ENCODE measurements at regions not wholly inside any gene's neighbourhood (a gene's known extent, or its start where the extent isn't known, plus 50 kb on each side); places are given as distances from the start of the nearest gene placed in this dataset.
"Not testable (repeated sequence)": the region's sequence is repeated elsewhere in the genome, so short reads cannot be mapped to it uniquely, and the experiment has no call there.

DNA sequence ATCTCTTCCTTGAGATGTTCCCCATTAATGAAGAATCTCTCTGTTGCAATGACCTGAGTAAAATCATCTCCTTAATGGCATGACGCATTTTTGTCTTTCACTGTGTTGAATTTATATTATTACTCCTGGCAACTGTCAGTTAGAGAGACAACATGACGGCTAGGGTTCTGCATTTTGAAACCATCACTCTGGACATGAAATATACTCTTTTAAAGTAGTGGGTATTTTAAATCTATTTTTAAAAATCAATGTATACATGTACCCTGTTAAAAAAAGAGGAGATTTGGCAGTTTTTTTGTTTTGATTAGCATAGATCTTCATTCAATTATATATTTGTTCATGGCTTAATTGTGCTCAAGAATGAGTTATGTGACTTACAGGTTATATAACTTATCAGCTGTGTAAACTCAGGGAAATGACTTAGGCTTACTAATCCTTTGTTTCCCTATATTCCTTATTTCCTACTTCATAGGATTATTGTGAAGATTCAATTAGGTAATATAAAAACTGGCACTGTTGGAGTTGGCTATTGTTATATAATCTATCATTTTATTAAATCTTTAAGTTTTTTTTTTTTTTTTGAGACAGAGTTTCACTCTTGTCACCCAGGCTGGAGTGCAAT lies 632.0 kb upstream of the SPRY2 start:
- DNase-seq: no peak

DNA sequence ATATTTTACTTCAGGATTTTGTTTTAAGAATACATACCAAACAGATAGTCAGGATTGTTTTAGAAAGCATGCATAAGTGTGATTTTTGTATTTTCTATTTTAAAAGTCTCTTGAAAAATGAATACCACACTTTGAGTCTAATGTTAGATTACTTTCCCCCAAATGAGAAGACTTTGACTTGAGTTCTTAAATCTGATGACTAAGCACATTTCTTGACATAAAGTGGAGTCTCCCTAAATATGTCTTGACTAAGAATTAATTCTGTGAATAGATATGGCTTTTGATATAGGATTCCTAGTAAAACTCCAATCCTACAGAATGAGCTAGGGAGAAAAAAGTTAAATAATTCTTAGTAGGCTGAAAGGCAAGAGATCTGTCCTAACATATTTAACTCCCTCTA lies 624.2 kb upstream of the SPRY2 start:
- DNase-seq: no peak

DNA sequence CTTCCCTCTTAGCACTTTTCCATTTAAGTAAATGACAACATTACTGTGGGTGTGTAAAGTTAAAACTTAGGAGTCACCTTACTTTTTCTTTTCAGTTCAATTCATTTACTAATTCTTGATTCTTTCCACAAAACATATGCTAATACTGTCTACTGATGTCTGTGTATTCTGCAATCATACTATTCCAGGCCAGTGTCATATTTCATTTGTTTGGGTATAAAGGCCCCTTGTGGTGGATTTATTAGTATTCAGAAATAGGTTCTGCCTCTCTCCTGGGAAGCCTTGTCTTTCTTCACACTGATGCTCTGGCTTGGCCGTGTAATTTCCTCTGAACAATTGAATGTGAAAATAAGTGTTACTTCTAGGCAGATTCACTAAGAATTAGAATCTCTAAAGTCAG lies 621.9 kb upstream of the SPRY2 start:
- no peak for DNase-seq

DNA sequence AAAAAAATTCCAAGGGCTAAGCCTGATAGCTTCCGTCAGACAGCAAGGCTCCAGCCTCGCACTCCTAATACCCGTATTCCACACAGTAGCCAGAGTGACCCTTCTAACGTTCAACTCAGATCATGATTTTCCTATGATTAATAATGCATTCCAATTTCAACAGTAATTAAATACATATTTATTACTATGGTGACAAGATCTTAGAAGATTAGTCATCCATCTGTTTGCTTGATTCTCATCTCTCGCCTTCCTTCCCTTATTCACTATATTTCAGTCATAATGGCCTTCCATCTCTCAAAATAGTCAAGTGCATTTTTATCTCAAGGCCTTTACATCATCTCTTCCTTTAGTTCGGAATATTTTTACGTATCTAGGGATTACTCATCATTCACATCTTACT lies 621.2 kb upstream of the SPRY2 start:
- no peak for DNase-seq

DNA sequence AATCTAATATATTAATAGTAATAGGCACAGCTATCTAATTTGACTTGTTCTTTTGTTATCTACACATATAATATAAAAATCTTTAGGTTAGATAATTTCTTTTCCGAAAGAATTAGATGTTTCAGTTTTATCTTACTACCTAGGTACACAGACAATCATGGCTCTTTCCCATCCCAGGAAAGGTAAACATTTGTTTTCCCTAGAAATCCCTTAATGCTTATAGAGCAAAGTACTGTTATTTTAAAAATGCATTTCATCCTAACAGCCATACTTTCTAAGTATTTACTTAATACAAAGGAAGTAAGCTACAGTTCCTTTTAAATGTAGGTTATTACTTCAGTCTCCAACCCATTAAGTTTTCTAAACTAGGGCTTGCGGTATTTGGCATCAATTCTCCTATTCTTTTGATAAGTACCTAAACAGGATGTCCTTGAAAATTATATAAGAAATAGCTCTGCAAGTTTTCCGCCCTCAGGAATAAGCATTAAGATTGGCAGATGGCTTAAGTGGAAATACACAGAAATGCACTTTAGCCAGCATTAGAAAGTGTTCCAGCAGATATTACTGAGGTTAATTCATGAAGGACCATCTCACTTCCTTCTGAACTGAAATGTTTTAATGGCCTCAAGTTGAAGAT lies 616.2 kb upstream of the SPRY2 start:
- DNase-seq: no peak

DNA sequence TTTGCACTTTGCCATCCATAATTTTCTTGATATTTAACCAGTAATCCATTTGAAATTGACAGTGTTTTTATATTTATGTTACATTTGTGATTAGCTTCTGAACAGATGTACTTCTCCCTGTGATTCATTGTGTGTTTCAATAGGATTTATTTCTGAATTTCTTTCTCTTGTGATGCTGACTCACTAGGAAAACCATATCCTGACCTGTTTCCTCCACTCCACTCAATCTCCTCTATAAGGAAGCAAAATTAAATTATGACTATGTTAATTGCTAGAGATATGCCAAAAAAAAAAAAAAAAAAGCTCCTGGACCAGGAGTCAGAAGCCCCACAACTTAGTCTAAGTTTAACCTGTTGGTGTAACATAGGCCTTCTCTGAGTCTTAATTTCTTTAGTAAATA lies 614.6 kb upstream of the SPRY2 start:
- no peak for DNase-seq

DNA sequence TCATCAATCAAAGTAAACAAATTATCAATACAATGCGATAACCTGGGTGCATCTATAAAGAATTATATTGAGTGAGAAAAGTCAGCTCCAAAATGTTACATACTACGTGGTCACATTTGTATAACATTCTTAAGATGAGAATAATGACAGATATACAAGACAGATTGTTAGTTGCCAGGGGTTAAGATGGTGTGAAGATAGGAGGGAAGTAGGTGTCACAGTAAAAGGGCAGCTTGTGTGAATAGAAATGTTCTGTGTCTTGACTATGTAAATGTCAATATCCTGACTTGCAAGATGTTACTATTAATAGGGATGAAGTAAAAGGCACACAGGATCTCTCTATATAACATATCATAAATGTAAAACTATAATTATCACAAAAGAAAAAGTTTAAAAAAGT lies 611.2 kb upstream of the SPRY2 start:
- DNase-seq: no peak

DNA sequence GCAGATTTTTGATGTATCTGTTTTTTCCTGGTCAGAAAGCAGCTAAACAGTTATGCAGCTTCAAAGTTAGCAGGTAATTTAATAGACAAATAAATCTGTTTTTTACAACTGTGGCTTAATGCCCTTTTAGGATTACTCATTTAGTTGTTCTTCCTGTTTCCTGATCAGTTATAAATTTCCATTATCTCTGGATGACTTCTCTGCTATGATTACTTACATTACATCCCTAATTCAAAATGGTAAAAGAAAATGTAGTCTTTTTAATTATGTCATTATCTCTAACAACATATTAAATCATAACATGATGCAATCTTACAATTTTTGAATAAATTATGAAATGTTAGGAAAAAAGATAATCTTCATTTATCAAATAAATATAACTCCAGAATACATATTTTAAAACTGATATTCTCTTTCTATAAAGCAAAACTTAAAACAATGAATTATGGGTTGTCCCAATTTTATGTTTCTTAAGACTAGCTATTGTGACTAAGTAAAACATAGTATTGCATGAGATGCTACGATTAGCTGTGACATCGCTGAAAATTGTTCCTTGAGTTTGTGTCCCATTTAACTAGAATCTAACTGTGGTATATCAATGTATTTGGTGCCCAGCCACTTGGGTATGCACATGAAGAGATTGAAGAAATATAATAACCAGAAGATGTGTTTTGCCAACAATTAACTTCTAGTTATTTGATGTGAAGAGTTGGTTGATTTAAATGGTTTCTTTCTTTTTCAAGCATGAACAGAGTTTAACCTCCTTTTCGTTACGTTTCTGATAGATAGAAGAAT lies 605.3 kb upstream of the SPRY2 start:
- no peak for DNase-seq

DNA sequence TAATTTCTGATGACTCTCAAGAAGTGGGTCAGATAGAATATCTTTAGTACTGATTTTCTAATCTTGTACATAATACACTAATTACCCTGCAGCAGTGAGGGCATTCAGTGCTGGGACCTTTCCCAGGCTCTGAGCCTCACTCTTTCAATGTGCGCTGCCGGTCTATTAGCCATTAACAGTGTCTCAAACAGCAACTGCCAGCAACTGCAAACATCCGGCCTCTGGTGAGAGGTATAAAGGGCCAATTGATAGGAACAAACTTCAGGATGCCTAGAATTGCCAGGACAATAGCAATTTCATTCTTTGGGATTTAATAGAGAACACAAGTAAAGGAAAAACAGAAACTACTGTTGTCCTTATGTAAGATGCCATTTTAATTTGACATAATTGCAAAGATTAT lies 604.4 kb upstream of the SPRY2 start:
- no peak for DNase-seq

DNA sequence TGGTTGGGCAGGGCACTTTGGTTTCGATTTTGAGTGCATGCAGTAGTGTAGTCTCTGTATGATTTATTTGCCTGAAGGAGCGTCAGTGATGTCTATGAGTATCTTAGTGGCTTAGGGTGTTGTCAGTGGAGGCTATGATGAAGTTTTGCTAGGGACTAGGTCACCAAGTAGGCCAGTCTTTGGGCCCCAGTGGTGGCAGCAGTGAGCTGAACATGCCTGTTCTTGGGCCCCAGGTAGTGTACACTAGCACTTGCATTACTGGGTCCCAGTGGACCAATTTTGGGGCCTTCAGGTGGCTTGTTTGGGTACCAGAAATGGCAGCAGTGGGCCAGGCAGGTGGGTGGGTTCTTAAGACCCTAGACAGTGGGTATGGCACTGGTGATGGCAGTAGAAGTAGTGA lies 598.7 kb upstream of the SPRY2 start:
- DNase-seq: no peak

DNA sequence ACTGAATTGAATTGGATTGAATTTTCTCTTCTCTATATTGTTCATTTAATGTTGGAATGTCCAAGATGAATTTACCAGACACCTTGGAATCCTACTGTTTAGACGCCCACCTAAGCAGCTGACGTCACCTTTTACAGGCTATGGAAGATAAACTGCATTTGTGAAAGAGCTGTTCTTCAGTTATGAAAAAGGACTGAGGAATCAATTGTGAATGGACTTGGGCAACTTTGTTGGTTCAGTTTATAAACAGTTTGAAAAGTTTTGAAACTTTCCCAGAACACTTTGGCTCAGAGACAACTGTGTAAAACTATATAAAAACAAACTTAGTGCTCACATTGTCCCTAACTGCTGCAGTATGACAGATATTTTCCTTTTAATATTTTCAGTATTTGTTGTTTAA lies 590.8 kb upstream of the SPRY2 start:
- no peak for DNase-seq

DNA sequence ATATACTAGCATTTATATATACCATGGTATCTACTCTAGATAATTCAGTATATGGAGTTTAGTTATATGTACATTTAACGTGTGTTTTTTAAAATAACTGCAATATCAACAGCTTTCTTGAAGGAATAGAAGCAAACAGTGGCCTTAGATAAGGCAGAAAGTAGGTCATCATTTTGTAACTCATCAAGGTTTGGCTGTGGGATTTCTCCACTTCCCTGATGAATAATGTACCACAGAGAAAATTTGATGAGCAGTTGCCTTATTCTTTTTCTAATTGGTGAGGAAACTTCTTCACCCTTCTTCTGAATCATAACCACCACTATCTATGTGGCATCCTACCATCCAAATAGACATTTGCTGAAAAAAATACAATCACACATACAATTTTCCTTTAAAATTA lies 590.2 kb upstream of the SPRY2 start:
- no peak for DNase-seq

DNA sequence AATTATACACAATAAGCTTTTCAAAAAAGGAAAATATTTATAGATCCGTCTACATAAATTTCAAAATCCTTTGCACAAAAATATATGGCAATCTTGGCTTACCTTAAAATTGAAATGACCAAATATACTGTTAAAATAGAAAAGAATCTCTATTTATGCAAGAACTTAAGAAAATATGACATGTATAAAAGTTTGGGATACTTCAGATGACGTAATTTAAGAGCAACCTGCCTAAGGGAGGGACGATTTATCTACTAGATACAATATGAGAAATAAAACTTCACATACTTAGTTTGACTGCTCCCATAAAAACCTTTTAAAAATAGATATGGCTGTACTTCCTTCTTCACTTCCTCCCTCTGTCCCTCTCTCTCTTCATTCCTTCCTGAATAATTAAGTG lies 587.3 kb upstream of the SPRY2 start:
- DNase-seq: no peak

DNA sequence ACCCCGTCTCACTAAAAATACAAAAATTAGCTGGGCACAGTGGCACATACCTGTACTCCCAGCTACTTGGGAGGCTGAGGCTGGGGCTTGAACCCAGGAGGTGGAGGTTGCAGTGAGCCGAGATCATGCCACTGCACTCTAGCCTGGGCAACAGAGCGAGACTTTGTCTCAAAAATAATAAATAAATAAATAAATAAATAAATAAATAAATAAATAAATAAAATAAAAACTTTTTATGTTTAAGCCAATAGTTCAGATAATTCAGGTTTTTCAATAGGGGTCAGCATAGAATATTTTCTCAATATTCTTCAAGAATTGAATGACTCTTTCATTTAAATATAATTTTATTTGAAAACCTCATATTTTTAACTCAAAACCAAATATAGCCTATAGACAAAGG lies 585.1 kb upstream of the SPRY2 start:
- not testable (repeated sequence) for DNase-seq

DNA sequence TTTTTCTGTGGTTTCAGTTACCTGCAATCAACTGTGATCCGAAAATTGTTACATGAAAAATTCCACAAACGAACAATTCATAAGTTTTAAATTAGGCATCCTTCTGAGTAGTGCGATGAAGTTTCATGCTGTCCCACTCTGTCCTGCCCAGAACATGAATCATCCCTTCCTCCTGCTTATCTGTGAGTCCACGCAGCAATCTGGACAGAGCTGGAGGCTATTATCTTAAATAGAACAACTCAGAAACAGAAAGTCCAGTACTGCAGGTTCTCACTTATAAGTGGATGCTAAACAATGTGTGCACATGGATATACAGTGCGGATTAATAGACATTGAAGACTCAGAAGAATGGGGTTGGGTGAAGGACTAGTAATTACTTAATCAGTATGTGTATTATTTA lies 583.7 kb upstream of the SPRY2 start:
- DNase-seq: no peak

DNA sequence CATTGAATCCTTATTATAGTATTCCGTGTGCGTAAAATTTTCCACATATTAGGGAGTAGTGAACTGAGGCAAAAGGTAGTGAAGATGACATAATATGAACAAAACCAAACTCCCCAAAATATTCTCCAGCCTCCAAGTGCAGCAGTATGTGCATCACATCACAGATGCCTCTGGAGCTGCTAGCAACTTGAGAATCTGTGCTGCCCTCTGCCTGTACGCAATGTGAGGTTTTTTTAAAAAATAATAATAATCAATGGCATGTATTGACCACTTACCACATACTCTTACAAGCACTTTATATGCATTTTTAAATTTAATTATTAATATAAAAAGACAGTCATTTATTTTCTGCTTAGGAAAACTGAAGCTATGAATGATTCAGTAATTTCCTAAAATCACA lies 583.0 kb upstream of the SPRY2 start:
- DNase-seq: no peak

DNA sequence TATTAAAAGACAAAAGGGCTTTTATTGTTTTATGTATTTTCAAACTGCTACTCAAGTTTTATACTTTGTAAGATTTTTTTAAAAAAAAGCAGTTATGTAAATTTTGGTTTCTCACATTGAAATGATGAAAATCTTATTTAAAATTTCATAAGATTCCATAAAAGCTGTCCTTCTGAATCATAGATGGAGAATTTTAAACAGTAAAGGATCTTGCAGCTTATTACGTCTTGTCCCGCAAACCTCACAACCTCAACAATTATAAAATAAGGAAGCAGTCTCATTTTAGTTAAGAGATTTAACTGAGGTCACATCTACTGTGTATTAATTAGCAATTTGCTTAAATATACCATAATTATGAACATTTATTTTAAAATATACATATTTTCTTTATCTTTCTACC lies 581.0 kb upstream of the SPRY2 start:
- DNase-seq: no peak

DNA sequence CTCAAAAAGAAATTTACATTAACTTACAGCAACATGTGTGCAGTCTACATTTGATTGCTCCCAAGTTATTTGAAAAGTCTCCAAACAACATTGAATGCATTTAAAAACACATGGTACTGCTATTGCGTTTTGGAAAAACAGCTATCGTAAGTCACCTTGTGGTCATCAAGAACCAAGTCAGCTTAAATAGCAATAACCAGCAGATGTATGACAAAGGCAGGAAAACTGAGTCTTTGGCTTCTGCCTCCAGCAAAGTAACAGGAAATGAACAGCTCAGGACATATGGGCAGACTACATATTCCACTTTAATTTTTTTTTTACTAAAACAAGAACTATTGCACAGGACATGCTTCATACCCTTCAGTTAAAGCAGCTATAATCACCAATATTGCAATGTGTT lies 580.6 kb upstream of the SPRY2 start:
- no peak for DNase-seq

DNA sequence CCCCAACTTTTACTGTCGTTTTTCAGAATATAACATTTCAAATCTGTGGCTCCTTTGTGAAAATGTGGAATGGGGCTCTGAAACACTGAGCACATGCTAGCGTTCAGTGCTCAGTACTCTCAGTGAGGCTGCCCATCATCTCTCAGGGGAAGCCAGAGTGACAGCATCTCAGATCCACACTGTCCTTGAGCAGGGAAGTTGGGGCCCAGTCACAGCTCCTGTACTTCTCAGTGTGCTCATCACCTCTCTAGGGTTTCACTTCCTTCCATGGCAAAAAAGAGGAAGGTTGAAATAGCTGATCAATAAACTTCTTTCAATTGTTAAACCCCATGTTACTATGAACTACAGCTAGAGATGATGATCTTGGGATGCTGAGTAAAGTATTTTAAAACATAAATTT lies 565.9 kb upstream of the SPRY2 start:
- DNase-seq: no peak

DNA sequence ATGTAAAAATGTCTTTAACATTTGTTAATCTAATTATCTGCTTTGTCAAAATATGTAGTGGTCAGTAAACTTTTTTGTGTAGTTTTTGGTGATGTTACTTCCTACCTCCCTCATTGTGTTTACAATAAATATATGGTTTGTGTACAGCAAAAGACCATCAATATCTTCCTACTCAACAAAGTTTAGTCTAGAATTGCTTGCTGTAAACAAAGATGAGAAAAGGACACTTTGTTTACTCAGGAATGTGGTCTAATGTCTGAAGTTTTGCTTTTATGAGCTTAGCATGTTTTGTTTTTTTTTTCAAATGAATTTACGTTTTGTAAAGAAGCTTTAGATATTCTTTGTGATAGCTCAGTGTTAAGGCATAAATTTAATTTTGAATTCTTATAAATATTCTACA lies 563.5 kb upstream of the SPRY2 start:
- DNase-seq: no peak

DNA sequence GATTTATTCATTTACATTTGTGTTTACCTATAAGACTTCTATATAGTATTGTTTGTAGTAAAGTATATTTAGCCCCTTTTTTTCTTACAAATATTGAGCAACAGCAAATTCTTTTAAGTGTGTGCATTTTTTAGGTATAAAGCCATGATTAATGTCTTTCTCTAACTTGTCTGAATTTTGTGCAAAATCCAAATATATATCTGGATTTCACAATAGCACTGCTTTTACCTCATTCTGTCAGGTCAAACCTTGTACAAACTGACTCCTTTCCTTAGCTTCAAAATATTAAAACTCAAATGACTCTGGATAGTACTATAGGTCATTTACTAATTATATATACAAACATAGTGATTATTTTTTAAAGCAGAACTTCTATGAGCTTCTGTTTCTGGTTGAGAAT lies 563.0 kb upstream of the SPRY2 start:
- no peak for DNase-seq

DNA sequence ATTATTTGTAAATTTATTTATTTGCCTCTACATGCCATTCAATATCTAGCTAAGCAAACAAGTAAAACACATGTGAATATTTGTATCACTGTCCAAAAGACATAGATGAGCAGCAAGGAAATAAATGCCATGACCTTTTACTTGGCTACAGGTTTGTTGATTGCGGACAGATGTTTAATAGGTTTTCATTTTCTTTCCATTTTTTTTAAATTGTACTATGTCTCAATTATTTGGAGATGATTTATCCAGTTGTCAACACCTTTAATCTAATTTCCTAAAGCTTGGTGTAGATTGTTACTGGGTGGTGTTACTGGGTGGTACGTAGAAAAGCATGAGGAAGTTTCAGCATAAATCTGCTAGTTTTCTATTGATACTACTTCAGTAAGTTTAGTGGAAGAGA lies 560.6 kb upstream of the SPRY2 start:
- DNase-seq: no peak

DNA sequence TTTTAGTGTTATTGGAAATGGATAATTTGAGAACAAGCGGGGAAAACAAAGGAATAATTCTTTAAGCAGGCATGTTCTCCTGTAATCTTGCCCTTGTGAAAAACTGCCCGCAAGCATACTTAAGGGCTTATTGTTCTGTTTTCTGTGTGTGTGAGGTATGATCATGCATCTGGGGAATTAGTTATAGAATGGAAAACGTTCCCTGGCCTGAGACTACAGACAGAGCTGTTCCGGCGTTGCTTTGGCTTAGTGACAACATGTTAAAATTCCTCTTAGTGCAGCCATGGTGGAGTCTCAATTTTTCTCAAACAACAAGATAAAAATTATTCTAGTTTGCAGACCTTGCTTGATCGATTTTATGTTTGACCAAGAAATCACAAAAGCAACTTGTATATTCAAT lies 560.2 kb upstream of the SPRY2 start:
- no peak for DNase-seq

DNA sequence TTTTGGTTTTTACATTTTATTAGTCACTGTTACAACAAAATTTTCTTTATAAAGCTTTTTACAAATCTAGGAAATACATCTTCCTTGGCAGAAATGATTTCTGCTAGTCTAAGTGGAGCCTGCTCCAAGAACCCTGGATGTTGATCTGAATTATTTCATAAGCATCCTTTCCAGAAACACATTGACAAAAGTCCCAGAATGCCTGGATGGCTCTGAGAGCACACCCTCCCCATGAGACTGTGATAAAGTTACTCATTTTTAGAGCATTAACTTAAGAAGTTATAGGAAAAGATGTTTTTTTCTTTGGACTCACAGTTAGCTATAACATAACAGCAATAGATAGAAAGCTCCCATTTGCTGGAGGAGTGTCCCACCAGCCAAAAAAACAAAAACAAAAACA lies 559.6 kb upstream of the SPRY2 start:
- no peak for DNase-seq

DNA sequence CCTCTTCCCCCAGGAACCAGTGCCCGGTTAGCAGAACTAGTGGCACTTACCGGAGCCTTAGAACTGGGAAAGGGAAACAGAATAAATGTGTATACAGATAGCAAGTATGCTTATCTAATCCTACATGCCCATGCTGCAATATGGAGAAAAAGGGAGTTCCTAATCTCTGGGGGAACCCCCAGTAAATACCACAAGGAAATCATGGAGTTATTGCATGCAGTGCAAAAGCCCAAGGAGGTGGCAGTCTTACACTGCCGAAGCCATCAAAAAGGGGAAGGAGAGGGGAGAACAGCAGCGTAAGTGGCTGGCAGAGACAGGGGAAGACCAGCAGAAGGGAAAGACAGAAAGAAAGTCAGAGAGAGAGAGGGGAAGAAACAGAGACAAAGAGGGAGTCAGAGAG lies 556.7 kb upstream of the SPRY2 start:
- not testable (repeated sequence) for DNase-seq
